Left renal pelvis (tissue), 4 donors: ENCODE measurements at regions not wholly inside any gene's neighbourhood (a gene's known extent, or its start where the extent isn't known, plus 50 kb on each side); places are given as distances from the start of the nearest gene placed in this dataset.

Experiments used
- DNase-seq, 4 donors: peaks; one replicate each; pipeline ENCODE4 v3.0.0-alpha.2; 2013; ENCODE audit warnings: low read depth in 4 of 4, low spot score in 3 of 4

- no peak for DNase-seq
Measured at GRCh38 chr12:94722664-94723063, 72.3 kb upstream of the TMCC3 start.

- DNase-seq: no peak
Measured at GRCh38 chr12:94721173-94721572, 70.8 kb upstream of the TMCC3 start.

DNA sequence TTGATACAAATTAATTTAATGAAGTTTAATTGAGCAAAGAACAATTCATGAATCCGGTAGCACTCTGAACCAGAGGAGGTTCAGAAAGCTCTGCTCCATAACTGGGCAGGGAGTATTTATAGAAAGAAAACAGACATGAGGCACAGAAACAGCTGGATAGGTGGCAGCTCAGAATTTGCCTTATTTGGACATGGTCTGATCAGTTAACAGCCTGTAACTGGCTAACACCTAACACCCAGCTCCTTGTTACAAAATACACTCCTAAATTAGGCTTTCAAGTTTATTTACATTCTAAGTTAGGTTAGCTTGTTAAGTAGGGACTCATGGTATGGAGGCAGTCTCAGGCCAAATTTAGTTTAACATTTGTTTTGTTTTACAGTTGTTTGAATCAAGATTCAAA lies 67.8 kb upstream of the TMCC3 start:
- no peak for DNase-seq

- no peak for DNase-seq
Measured at GRCh38 chr12:94717656-94718055, 67.3 kb upstream of the TMCC3 start.

GRCh38 chr12:94717108-94717507 lies 66.8 kb upstream of the TMCC3 start:
- DNase-seq: no peak

- DNase-seq: no peak
Measured at GRCh38 chr12:94716339-94716738, 66.0 kb upstream of the TMCC3 start.

DNA sequence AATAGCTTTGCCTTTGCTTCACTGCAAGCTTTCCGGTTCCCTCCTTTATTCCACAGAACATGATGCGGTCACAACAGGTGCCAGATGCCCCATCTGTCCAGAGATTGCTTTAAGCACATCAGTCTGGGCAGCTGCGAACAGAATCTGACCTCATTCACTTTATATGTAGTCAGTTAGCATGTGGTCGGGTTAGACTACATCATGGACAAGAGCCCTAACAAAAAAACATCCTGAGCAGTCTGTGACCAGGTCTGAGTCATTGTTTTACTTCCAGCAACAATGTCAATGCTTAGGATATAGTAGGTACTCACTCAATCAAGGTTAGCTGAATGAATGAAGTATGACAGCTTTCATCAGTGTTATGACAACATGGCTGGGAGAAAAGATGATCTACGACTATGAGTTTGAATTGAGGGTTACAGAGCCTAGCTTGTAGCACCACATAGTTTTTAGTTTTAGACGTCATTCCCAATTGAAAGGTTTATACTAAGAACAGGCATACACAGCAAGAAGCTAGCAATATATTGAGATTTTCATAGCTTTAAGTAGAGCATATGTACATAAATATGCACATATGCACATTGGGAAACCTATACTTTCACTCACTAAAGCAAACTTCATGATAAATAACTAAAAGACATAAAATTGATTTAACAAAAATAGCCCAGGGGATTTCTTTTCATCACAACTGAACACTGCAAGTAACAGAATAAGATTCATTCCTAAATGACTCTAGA lies 64.2 kb upstream of the TMCC3 start:
- no peak for DNase-seq

GRCh38 chr12:94712815-94713515 lies 62.6 kb upstream of the TMCC3 start:
- DNase-seq: no peak

GRCh38 chr12:94710933-94711332 lies 60.6 kb upstream of the TMCC3 start:
- DNase-seq: no peak

GRCh38 chr12:94707892-94708291 lies 57.5 kb upstream of the TMCC3 start:
- DNase-seq: peak in 1 of 4 donors; percentile 51

DNA sequence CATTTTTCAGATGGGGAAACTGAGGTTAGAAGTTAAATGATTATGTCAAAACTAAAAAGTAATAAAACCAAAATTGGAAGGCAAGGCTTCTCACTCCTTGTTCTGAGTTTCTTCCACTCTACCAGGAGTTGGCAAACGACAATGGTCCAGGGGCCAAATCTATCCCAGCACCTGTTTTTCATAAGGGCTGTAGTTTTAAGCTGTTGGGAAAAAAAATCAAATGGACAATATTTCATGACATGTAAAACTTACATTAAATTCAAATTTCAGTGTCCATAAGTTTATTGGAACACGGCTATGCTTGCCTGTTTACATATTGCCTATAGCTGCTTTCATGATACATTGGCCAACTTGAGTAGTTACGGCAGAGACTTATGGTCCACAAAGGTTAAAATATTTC lies 56.7 kb upstream of the TMCC3 start:
- DNase-seq: no peak

DNA sequence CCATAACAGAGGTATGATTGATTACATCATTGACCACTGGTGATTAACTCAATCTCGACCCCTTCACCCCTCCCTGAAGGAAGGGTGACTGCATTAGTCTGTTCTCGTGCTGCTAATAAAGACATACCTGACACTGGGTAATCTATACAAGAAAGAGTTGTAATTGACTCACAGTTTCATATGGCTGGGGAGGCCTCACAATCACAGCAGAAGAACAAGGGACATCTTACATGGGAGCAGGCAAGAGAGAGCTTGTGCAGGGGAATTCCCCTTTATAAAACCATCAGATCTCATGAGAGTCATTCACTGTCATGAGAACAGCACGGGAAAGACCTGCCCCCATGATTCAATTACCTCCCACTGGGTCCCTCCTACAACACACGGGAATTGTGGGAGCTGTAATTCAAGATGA lies 55.9 kb upstream of the TMCC3 start:
- no peak for DNase-seq

DNA sequence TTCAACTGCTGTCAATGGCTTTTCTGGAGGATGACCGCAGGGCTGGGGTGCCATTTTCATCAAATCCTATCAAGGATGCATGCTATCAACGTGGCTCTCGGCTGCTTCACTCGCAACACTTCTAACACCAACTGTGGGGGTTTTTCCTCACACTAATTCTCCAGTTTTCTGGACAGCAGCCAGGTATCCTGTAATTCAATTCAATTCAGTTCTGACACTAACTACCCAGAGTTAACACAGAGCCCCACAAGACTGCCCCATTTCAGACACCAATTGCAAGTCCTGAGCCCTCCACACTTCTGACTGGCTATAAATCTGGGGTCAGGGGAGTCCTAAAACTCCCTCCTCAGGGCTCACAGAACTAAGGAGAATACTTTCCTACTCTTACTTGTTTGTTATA lies 55.3 kb upstream of the TMCC3 start:
- no peak for DNase-seq

DNA sequence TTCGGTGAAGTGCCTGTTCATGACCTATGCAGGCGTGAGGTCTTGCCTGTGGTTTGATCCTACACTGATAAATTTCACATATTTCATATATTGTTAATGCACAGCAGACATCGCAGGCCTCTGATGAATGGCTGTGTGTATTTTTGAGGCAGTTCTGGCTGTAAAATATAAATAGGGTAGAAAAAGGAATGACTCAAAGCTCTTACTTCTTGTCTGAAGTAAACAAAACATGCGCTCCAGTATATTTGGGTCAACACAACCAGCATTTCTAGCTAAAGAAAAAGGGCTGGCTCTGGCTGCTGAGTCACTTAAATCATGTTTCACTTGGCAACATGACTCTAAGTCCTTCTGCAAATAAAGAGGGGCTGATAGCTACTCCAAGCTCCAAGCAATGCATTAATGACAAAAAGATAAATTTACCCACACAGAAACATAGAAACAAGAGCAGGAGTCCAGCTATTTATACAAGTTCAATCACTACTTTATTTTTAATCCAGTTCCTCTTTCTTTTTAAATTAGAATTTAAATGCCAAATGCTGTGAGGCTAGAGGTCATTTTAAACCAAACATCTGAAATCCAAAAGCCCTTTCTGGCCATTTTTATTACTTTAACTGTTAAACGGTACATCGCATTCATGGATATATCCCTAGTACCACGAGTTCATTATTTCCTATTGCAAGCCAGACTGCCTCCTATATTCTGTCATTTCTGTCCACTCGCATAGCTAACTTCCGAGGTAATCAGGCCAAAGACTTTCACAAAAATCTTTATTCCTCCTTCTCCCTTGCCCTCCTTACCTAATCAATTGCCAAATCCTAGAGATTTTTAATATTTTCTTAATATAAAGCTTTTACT lies 54.3 kb upstream of the TMCC3 start:
- DNase-seq: peak in 1 of 4 donors; percentile 56

- no peak for DNase-seq
Measured at GRCh38 chr12:94702696-94703095, 52.3 kb upstream of the TMCC3 start.

- DNase-seq: no peak
Measured at GRCh38 chr12:94701711-94702110, 51.4 kb upstream of the TMCC3 start.

- no peak for DNase-seq
Measured at GRCh38 chr12:94700662-94701061, 50.3 kb upstream of the TMCC3 start.
